GM12872 (cell line): ENCODE measurements at regions not wholly inside any gene's neighbourhood (a gene's known extent, or its start where the extent isn't known, plus 50 kb on each side); places are given as distances from the start of the nearest gene placed in this dataset.

Source experiments
- CTCF ChIP-seq: IDR thresholded peaks from 3 replicates; pipeline ENCODE4 v1.5.1; 2011; ENCODE audit warnings: low read depth, mild to moderate bottlenecking, low read length, moderate library complexity; ENCODE audit not compliant: insufficient read depth

- no peak for TF ChIP-seq CTCF
These were observed 448.0 kb downstream of the TENT5A start for GRCh38 chr6:81304466-81304865.

- TF ChIP-seq CTCF = no peak
These were observed 451.5 kb downstream of the TENT5A start for GRCh38 chr6:81300961-81301360.

GRCh38 chr6:81298751-81299150, 453.7 kb downstream of the TENT5A start:
- TF ChIP-seq CTCF = no peak

GRCh38 chr6:81295310-81295709, 457.2 kb downstream of the TENT5A start:
- no peak for TF ChIP-seq CTCF

GRCh38 chr6:81293896-81294295, 458.6 kb downstream of the TENT5A start:
- no peak for TF ChIP-seq CTCF

- TF ChIP-seq CTCF = no peak
These were observed 463.3 kb downstream of the TENT5A start for GRCh38 chr6:81289229-81289628.

GRCh38 chr6:81265106-81265505, 487.4 kb downstream of the TENT5A start:
- no peak for TF ChIP-seq CTCF

- no peak for TF ChIP-seq CTCF
These were observed 488.8 kb downstream of the TENT5A start for GRCh38 chr6:81263531-81264168.
